Panc1 (cell line): ENCODE measurements at regions not wholly inside any gene's neighbourhood (a gene's known extent, or its start where the extent isn't known, plus 50 kb on each side); places are given as distances from the start of the nearest gene placed in this dataset.

Experiments used
- CTCF ChIP-seq: fragments of 450-650 bp; IDR thresholded peaks from 2 replicates; pipeline ENCODE4 v1.5.1; 2017; ENCODE audit warnings: mild to moderate bottlenecking
- SIN3A ChIP-seq: IDR thresholded peaks from 2 replicates; pipeline ENCODE4 v1.6.1; 2012; ENCODE audit warnings: low read depth, mild to moderate bottlenecking, low read length, moderate library complexity, borderline replicate concordance; ENCODE audit not compliant: insufficient read depth
- TCF7L2 ChIP-seq: IDR thresholded peaks from 2 replicates; pipeline ENCODE4 v1.6.1; 2011; ENCODE audit warnings: mild to moderate bottlenecking, low read depth, low read length, inconsistent platforms

GRCh38 chr5:135242866-135243555, 156.0 kb downstream of the MACROH2A1 start:
- TF ChIP-seq CTCF (no peak), SIN3A (no peak), TCF7L2 (no peak)
